Testis (tissue), 2 donors: ENCODE measurements at regions not wholly inside any gene's neighbourhood (a gene's known extent, or its start where the extent isn't known, plus 50 kb on each side); places are given as distances from the start of the nearest gene placed in this dataset.

Source experiments
- DNase-seq: peaks from one replicate; pipeline ENCODE4 v3.0.0-alpha.2; 2019
- H3K27ac ChIP-seq, 2 donors: fragments of 200-600 bp; sonication (generic); one replicate each; pipeline ENCODE4 v1.5.1; 2019
- H3K27me3 ChIP-seq: fragments of 200-600 bp; sonication (generic); one replicate; pipeline ENCODE4 v1.5.1; 2019
- H3K36me3 ChIP-seq: fragments of 200-600 bp; sonication (generic); one replicate; pipeline ENCODE4 v1.5.1; 2017; ENCODE audit warnings: low read depth; ENCODE audit errors: missing control alignments
- H3K4me1 ChIP-seq: fragments of 200-600 bp; sonication (generic); one replicate; pipeline ENCODE4 v1.5.1; 2019
- H3K4me3 ChIP-seq, 2 donors: fragments of 200-600 bp; sonication (generic); one replicate each; pipeline ENCODE4 v1.5.1; 2017 to 2019
- H3K9me3 ChIP-seq: fragments of 200-600 bp; sonication (generic); one replicate; pipeline ENCODE4 v1.5.1; 2017
- CTCF ChIP-seq, 3 experiments: fragments of 450-650 bp in 2 of 3; fragments of 200-600 bp in 1 of 3; sonication (generic) in 1 of 3; IDR thresholded peaks; one replicate each; pipeline ENCODE4 v1.5.1; 2016 to 2019; ENCODE audit warnings: antibody characterized with exemption in 3 of 3, mild to moderate bottlenecking in 2 of 3, moderate library complexity in 1 of 3
- POLR2A ChIP-seq: fragments of 450-650 bp; IDR thresholded peaks from one replicate; pipeline ENCODE4 v1.6.1; 2017; ENCODE audit warnings: antibody characterized with exemption, mild to moderate bottlenecking, moderate library complexity
- WGBS, 2 donors: methylation state at CpG; one replicate each; pipeline ENCODE4 v1.1.5; 2018; 5-methylcytosine and 5-hydroxymethylcytosine counted together
- intact Hi-C: fragments of 100-400 bp; cut with DNase I; formaldehyde crosslinking; loops from one replicate; pipeline ENCODE4 v1.15.1; 2023; ENCODE audit warnings: low total_unique reads

- no peak overlapping the region for H3K4me3 ChIP-seq
- intact Hi-C loops: no loop called here
- no peak overlapping the region for H3K27ac ChIP-seq
- no peaks in the 10 kb centered on the region for H3K27me3 ChIP-seq
- WGBS, 2 donors: 27 to 31% methylated on average over 2 of the region's 2 CpGs
- no peaks in the 10 kb centered on the region for H3K9me3 ChIP-seq
- H3K4me1 ChIP-seq: no peaks in the 10 kb centered on the region
- no peak for TF ChIP-seq CTCF (IDR thresholded peaks at IDR 0.05)
- no peak for TF ChIP-seq POLR2A
- no peak for DNase-seq
- H3K36me3 ChIP-seq: no peaks in the 10 kb centered on the region
These were observed 173.0 kb downstream of the SPCS3 start for GRCh38 chr4:176492646-176493302.

GRCh38 chr4:176498617-176499256 lies 179.0 kb downstream of the SPCS3 start:
- TF ChIP-seq CTCF (IDR thresholded peaks at IDR 0.05) (no peak), POLR2A (no peak)
- no peaks in the 10 kb centered on the region for H3K9me3 ChIP-seq
- H3K4me1 ChIP-seq: no peaks in the 10 kb centered on the region
- H3K27me3 ChIP-seq: no peaks in the 10 kb centered on the region
- no peaks in the 10 kb centered on the region for H3K36me3 ChIP-seq
- 55 to 69% methylated on average over 4 of the region's 4 CpGs for WGBS, 2 donors
- no peak overlapping the region for H3K27ac ChIP-seq
- intact Hi-C loops: no loop called here
- DNase-seq: no peak
- no peak overlapping the region for H3K4me3 ChIP-seq

- no peaks in the 10 kb centered on the region for H3K36me3 ChIP-seq
- WGBS, 2 donors: 61 to 81% methylated on average over 2 of the region's 2 CpGs
- H3K4me3 ChIP-seq: no peak overlapping the region
- H3K27ac ChIP-seq: no peak overlapping the region
- H3K9me3 ChIP-seq: no peaks in the 10 kb centered on the region
- TF ChIP-seq POLR2A (no peak), CTCF (IDR thresholded peaks at IDR 0.05) (no peak)
- H3K4me1 ChIP-seq: no peaks in the 10 kb centered on the region
- no peak for DNase-seq
- intact Hi-C loops: no loop called here
- no peaks in the 10 kb centered on the region for H3K27me3 ChIP-seq
These were observed 179.8 kb downstream of the SPCS3 start for GRCh38 chr4:176499518-176499917.

- H3K27ac ChIP-seq: no peak overlapping the region
- no peak for TF ChIP-seq POLR2A
- no peaks in the 10 kb centered on the region for H3K27me3 ChIP-seq
- H3K4me3 ChIP-seq: no peak overlapping the region
- no peak for DNase-seq
- H3K4me1 ChIP-seq: no peaks in the 10 kb centered on the region
- H3K36me3 ChIP-seq: no peaks in the 10 kb centered on the region
- intact Hi-C loops: no loop called here
- H3K9me3 ChIP-seq: no peaks in the 10 kb centered on the region
- 81 to 83% methylated on average over 1 of the region's 1 CpG for WGBS, 2 donors
These were observed 181.1 kb downstream of the SPCS3 start for GRCh38 chr4:176500894-176501293.

- whole genome bisulfite sequencing, 2 donors: 74 to 83% methylated on average over 2 of the region's 2 CpGs
- no peak for DNase-seq
- Histone ChIP-seq H3K4me3 (no peak overlapping the region), H3K4me1 (no peaks in the 10 kb centered on the region), H3K36me3 (no peaks in the 10 kb centered on the region), H3K9me3 (no peaks in the 10 kb centered on the region), H3K27me3 (no peaks in the 10 kb centered on the region), H3K27ac (no peak overlapping the region)
- intact Hi-C loops: no loop called here
- no peak for TF ChIP-seq POLR2A
- no peak for TF ChIP-seq CTCF (IDR thresholded peaks at IDR 0.05)
These were observed 184.4 kb downstream of the SPCS3 start for GRCh38 chr4:176504118-176504517.
